ENCODE measurements at regions not wholly inside any gene's neighbourhood (a gene's known extent, or its start where the extent isn't known, plus 50 kb on each side); places are given as distances from the start of the nearest gene placed in this dataset.
A peak's percentile ranks its signal among the peaks of the same experiment; 100 is the strongest.
"Not testable (repeated sequence)": the region's sequence is repeated elsewhere in the genome, so short reads cannot be mapped to it uniquely, and the experiment has no call there.

GRCh38 chr7:66413379-66414114 is 208.4 kb downstream of the TPST1 start:
- peak; percentile 79 for DNase-seq

GRCh38 chr7:66415659-66416265 is 210.6 kb downstream of the TPST1 start:
- DNase-seq, result no peak

- no peak for DNase-seq
Measured at GRCh38 chr7:66418537-66418936, 210.1 kb upstream of the KCTD7 start.

- no peak for DNase-seq
Measured at GRCh38 chr7:66419210-66419609, 209.5 kb upstream of the KCTD7 start.

- DNase-seq, result no peak
Measured at GRCh38 chr7:66421830-66422475, 206.7 kb upstream of the KCTD7 start.

- no peak for DNase-seq
Measured at GRCh38 chr7:66423729-66424128, 205.0 kb upstream of the KCTD7 start.

- DNase-seq, result no peak
Measured at GRCh38 chr7:66426332-66426731, 202.3 kb upstream of the KCTD7 start.

- DNase-seq, result no peak
Measured at GRCh38 chr7:66426996-66427395, 201.7 kb upstream of the KCTD7 start.

- DNase-seq, result no peak
Measured at GRCh38 chr7:66427956-66428355, 200.7 kb upstream of the KCTD7 start.

- no peak for DNase-seq
Measured at GRCh38 chr7:66429498-66430163, 199.1 kb upstream of the KCTD7 start.

- no peak for DNase-seq
Measured at GRCh38 chr7:66430164-66430545, 198.5 kb upstream of the KCTD7 start.

GRCh38 chr7:66438703-66439405 is 189.8 kb upstream of the KCTD7 start:
- DNase-seq, result not testable (repeated sequence)

- DNase-seq, result no peak
Measured at GRCh38 chr7:66442385-66442784, 186.3 kb upstream of the KCTD7 start.

GRCh38 chr7:66443946-66444345 is 184.7 kb upstream of the KCTD7 start:
- no peak for DNase-seq

GRCh38 chr7:66447007-66447406 is 181.7 kb upstream of the KCTD7 start:
- not testable (repeated sequence) for DNase-seq

- DNase-seq, result not testable (repeated sequence)
Measured at GRCh38 chr7:66450814-66451213, 177.9 kb upstream of the KCTD7 start.

- DNase-seq, result not testable (repeated sequence)
Measured at GRCh38 chr7:66451713-66452112, 177.0 kb upstream of the KCTD7 start.

- no peak for DNase-seq
Measured at GRCh38 chr7:66452165-66452564, 176.5 kb upstream of the KCTD7 start.

- DNase-seq, result no peak
Measured at GRCh38 chr7:66453340-66453739, 175.3 kb upstream of the KCTD7 start.

GRCh38 chr7:66454600-66455225 is 174.0 kb upstream of the KCTD7 start:
- no peak for DNase-seq

GRCh38 chr7:66455432-66455831 is 173.2 kb upstream of the KCTD7 start:
- not testable (repeated sequence) for DNase-seq

All from muscle of arm (tissue), 1 donor.